AG04449 (cell line): ENCODE measurements at regions not wholly inside any gene's neighbourhood (a gene's known extent, or its start where the extent isn't known, plus 50 kb on each side); places are given as distances from the start of the nearest gene placed in this dataset.

Experiments
- CTCF ChIA-PET: fragments of 350-600 bp; formaldehyde crosslinking; extraction: SDS; loops from one replicate; lab custom pipeline; 2021; ENCODE audit warnings: antibody characterized with exemption; lab: Yijun Ruan, JAX
- POLR2A ChIA-PET: fragments of 400-600, 350-600 bp; formaldehyde crosslinking; extraction: SDS; loops from one replicate; lab custom pipeline; 2020; ENCODE audit warnings: antibody characterized with exemption, inconsistent platforms; lab: Yijun Ruan, JAX
- DNase-seq: peaks from one replicate; pipeline ENCODE4 v3.0.0-alpha.2; 2010; ENCODE audit warnings: low read depth, low spot score
- H3K4me3 ChIP-seq: 2 replicates; pipeline ENCODE4 v1.5.1; 2011; ENCODE audit warnings: low read depth, mild to moderate bottlenecking, control low read depth, low read length
- CTCF ChIP-seq: IDR thresholded peaks from one replicate; pipeline ENCODE4 v1.5.1; 2011; ENCODE audit warnings: mild to moderate bottlenecking, moderate library complexity, low read length, control low read depth, inconsistent platforms; ENCODE audit not compliant: insufficient read depth; ENCODE audit errors: missing control alignments

- CTCF ChIA-PET = no interaction called here
- no peak overlapping the region for H3K4me3 ChIP-seq
- DNase-seq = no peak
- POLR2A ChIA-PET = no interaction called here
- no peak for TF ChIP-seq CTCF
Observed at GRCh38 chr13:78468621-78469020, 134.7 kb downstream of the POU4F1 start.

- no peak for DNase-seq
- ChIA-PET POLR2A (no interaction called here), CTCF (no interaction called here)
- no peak for TF ChIP-seq CTCF
- no peak overlapping the region for H3K4me3 ChIP-seq
Observed at GRCh38 chr13:78465250-78465649, 138.1 kb downstream of the POU4F1 start.

GRCh38 chr13:78460176-78460575 is 143.2 kb downstream of the POU4F1 start:
- H3K4me3 ChIP-seq = no peak overlapping the region
- ChIA-PET CTCF (no interaction called here), POLR2A (no interaction called here)
- no peak for DNase-seq
- TF ChIP-seq CTCF = no peak

- no peak overlapping the region for H3K4me3 ChIP-seq
- ChIA-PET POLR2A (no interaction called here), CTCF (no interaction called here)
- DNase-seq = no peak
- no peak for TF ChIP-seq CTCF
Observed at GRCh38 chr13:78443839-78444238, 159.5 kb downstream of the POU4F1 start.

GRCh38 chr13:78437781-78438180 is 165.6 kb downstream of the POU4F1 start:
- ChIA-PET POLR2A (no interaction called here), CTCF (no interaction called here)
- TF ChIP-seq CTCF = no peak
- no peak overlapping the region for H3K4me3 ChIP-seq
- no peak for DNase-seq

GRCh38 chr13:78436311-78436710 is 167.0 kb downstream of the POU4F1 start:
- ChIA-PET POLR2A (no interaction called here), CTCF (no interaction called here)
- no peak for TF ChIP-seq CTCF
- H3K4me3 ChIP-seq = no peak overlapping the region
- no peak for DNase-seq
